Nephron progenitor cell (in vitro differentiated cells): ENCODE measurements at regions not wholly inside any gene's neighbourhood (a gene's known extent, or its start where the extent isn't known, plus 50 kb on each side); places are given as distances from the start of the nearest gene placed in this dataset.

Experiments used
- DNase-seq: peaks from one replicate; pipeline ENCODE4 v3.0.0; 2021
- H3K27ac Mint-ChIP-seq: 2 replicates; pipeline ENCODE4 v1.8.0; 2021; ENCODE audit warnings: mild to moderate bottlenecking, moderate library complexity, mixed read lengths
- H3K27me3 Mint-ChIP-seq: 2 replicates; pipeline ENCODE4 v1.8.0; 2021; ENCODE audit warnings: mild to moderate bottlenecking, low read depth, mixed read lengths; ENCODE audit not compliant: poor library complexity
- H3K36me3 Mint-ChIP-seq: 2 replicates; pipeline ENCODE4 v1.8.0; 2021; ENCODE audit warnings: low read depth, mixed read lengths
- H3K4me1 Mint-ChIP-seq: 2 replicates; pipeline ENCODE4 v1.8.0; 2021; ENCODE audit warnings: mixed read lengths
- H3K4me3 Mint-ChIP-seq: 2 replicates; pipeline ENCODE4 v1.8.0; 2021; ENCODE audit warnings: mild to moderate bottlenecking, moderate library complexity, mixed read lengths
- H3K9me3 Mint-ChIP-seq: 2 replicates; pipeline ENCODE4 v1.8.0; 2021; ENCODE audit warnings: mild to moderate bottlenecking, moderate library complexity, mixed read lengths
- TF ChIP-seq, protein P1 (sequence below): fragments of 200-600 bp; sonication (generic); IDR thresholded peaks from 2 replicates; pipeline ENCODE4 v1.5.0; 2021; ENCODE audit warnings: antibody characterized with exemption

DNA sequence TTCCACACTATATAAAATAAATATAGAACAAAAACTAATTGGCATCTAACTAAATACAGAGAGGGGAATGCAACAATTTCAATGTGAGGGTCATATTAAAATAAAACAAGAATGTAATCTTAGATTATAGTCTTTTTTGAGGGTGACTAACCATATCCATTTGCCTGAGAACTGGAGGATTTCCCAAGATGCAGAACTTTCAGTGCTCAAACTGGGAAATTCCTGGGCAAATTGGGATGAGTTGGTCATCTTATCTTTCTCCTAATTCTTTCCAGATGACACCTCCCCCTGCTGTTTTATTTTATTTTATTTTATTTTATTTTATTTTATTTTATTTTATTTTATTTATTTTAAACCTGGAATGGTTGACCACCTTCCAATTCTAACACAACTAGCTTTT is 846.2 kb downstream of the SLC4A3 start:
- Mint-ChIP-seq H3K4me1 (peaks cover 7% of the 10 kb centered on the region), H3K4me3 (no peak overlapping the region), H3K27ac (no peak overlapping the region), H3K27me3 (no peaks in the 10 kb centered on the region), H3K9me3 (peaks cover 3% of the 10 kb centered on the region), H3K36me3 (no peaks in the 10 kb centered on the region)
- DNase-seq = no peak
- TF ChIP-seq, protein P1, sequence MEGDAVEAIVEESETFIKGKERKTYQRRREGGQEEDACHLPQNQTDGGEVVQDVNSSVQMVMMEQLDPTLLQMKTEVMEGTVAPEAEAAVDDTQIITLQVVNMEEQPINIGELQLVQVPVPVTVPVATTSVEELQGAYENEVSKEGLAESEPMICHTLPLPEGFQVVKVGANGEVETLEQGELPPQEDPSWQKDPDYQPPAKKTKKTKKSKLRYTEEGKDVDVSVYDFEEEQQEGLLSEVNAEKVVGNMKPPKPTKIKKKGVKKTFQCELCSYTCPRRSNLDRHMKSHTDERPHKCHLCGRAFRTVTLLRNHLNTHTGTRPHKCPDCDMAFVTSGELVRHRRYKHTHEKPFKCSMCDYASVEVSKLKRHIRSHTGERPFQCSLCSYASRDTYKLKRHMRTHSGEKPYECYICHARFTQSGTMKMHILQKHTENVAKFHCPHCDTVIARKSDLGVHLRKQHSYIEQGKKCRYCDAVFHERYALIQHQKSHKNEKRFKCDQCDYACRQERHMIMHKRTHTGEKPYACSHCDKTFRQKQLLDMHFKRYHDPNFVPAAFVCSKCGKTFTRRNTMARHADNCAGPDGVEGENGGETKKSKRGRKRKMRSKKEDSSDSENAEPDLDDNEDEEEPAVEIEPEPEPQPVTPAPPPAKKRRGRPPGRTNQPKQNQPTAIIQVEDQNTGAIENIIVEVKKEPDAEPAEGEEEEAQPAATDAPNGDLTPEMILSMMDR = no peak

DNA sequence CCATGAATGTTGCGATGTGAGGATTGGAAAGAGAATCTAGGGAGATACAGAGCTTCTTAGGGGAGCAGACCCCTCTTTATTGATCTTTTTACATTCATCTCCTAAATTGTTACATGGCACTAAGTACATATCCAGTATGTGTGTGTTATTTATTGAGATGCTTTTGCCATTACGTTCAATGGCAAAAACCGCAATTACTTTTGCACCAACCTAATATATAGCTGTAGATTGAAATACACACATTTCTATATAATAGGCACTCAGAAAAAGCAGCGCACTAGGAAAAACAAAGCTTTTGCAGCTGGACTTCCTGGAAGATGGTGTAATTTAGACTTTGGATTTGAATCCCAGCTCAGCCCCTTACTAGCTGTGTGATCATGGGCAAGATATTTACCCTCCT is 849.4 kb downstream of the SLC4A3 start:
- Mint-ChIP-seq H3K9me3 (no peaks in the 10 kb centered on the region), H3K4me1 (no peaks in the 10 kb centered on the region), H3K4me3 (no peak overlapping the region), H3K27ac (no peak overlapping the region), H3K36me3 (no peaks in the 10 kb centered on the region), H3K27me3 (no peaks in the 10 kb centered on the region)
- no peak for DNase-seq
- TF ChIP-seq, protein P1 = no peak

DNA sequence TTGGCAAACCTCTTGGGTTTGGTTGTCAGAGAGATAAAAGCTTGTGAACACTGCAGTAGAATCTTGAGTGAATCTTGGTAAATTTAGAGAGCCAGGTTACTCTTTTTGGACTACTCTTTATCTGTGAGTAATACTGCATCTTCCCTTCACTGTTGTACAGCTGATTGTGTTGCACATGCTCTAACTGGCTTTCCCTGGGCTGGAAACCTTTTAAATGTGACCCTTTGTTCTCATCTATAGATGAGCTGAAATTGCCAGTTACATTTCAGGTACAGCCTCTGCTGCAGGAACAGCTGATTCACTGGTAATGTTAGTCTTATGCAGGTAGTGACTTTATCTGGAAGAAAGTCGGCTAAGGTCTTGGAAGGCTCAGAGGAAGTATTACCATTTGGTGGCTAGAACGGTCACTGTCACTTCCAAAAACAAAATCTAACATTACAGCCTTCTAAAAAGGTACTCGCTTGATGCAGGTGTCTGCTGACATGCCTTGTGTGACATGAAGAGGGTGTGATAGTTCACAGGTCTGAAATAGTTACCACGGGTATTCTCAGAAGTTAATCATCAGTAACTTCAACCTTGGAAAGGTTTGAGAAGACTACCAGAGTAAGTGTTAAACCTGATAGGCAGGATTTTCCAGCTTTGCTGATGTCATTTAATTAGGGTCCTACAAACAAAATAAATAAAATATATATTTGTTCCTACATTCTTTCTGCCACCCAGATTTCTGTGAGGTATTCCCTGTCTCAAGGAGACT is 851.1 kb downstream of the SLC4A3 start:
- H3K27me3 Mint-ChIP-seq = no peaks in the 10 kb centered on the region
- no peaks in the 10 kb centered on the region for H3K4me1 Mint-ChIP-seq
- no peaks in the 10 kb centered on the region for H3K36me3 Mint-ChIP-seq
- TF ChIP-seq, protein P1 = no peak
- H3K27ac Mint-ChIP-seq = no peak overlapping the region
- no peak for DNase-seq
- no peaks in the 10 kb centered on the region for H3K9me3 Mint-ChIP-seq
- H3K4me3 Mint-ChIP-seq = no peak overlapping the region

DNA sequence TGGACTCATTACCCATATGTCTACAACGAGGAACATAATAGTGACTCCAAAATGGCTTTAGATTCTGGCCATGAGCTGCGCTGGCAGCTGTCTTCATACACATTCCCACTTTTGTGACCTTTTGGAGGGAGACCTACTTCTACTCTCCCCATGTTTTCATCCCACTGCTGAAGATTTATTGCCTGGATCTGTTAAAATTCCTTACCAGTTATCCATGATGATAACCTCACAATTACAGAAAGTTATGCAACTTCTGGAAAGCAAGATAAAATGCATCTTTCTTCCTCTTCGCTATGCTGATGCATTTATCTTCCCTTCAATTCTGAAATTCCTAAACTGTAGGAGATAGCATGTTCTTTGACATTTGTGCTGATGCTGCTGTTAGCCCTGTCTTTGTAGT is 855.3 kb downstream of the SLC4A3 start:
- H3K27ac Mint-ChIP-seq = no peak overlapping the region
- DNase-seq = no peak
- no peaks in the 10 kb centered on the region for H3K36me3 Mint-ChIP-seq
- peaks cover 11% of the 10 kb centered on the region for H3K9me3 Mint-ChIP-seq
- H3K27me3 Mint-ChIP-seq = no peaks in the 10 kb centered on the region
- TF ChIP-seq, protein P1 = no peak
- no peaks in the 10 kb centered on the region for H3K4me1 Mint-ChIP-seq
- no peak overlapping the region for H3K4me3 Mint-ChIP-seq

DNA sequence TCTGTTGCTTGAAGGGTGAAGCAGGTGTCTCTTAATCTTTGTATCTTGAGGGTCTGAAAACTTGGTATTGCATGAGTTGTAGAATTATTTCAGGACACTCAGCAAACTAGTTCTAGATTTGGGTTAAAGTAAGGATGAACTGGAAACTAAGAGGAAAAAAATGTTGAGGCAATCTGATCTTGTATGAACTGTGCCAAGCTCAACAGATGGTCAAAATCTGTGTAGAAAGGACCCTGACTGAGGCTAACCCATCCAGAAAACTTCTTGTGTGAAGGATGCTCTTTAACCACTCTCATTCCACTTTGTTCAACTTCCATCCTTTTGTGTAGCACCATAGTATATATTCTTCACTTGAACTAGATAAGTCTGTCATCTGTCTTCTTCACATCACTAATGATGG is 861.7 kb downstream of the SLC4A3 start:
- H3K4me1 Mint-ChIP-seq = peaks cover 28% of the 10 kb centered on the region
- H3K27me3 Mint-ChIP-seq = no peaks in the 10 kb centered on the region
- DNase-seq = no peak
- no peaks in the 10 kb centered on the region for H3K36me3 Mint-ChIP-seq
- H3K9me3 Mint-ChIP-seq = peaks cover 7% of the 10 kb centered on the region
- no peak overlapping the region for H3K4me3 Mint-ChIP-seq
- H3K27ac Mint-ChIP-seq = no peak overlapping the region
- TF ChIP-seq, protein P1 = no peak

DNA sequence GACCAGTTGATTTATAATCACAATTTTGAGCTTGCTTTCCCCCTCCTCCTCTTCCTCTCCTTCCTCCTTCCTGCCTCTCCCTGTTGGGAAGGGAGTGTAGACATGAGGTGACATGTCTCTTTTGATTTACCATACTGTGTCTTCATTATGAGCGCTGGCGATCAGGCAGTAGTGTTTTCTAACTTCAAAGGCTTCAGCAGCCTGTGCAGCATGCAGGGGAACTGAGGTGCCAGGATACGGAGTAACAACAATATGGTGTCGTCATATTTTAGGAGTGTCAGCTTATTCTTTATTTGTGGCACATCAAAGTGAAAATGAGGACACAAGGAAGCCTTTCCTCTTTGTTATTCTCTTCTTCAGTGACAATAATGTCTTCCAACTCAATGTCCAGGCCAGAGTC is 864.2 kb downstream of the SLC4A3 start:
- Mint-ChIP-seq H3K9me3 (no peaks in the 10 kb centered on the region), H3K36me3 (no peaks in the 10 kb centered on the region), H3K27ac (peak overlapping the region; percentile 80), H3K4me1 (peaks cover 28% of the 10 kb centered on the region), H3K27me3 (no peaks in the 10 kb centered on the region), H3K4me3 (peak overlapping the region; percentile 58)
- TF ChIP-seq, protein P1 = no peak
- no peak for DNase-seq
